HG03095 (cell line): ENCODE measurements at regions not wholly inside any gene's neighbourhood (a gene's known extent, or its start where the extent isn't known, plus 50 kb on each side); places are given as distances from the start of the nearest gene placed in this dataset.

Experiments used
- ATAC-seq: cut with Tn5 transposase; IDR thresholded peaks from one replicate; pipeline ENCODE4 v1.9.1; 2021; ENCODE audit warnings: moderate library complexity; ENCODE audit not compliant: unreplicated experiment

DNA sequence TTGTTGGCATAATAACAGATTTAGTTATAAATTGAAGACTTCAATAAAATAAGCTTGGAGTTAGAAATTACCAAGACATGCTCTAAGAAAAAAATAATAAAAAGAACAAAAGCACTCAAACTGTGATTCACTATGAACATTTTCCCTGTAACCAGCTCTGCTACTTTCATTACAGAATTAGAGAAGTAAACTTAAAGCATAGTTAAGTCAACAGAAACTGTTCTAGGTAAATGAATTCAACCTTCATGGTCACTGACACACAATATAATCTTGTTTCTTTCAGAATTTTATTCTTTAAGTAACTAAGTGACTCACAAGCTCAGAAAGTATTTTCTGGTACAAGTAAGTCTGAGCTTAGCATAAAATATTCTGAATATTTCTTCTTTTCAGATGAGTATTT, 136.3 kb downstream of the KLF5 start:
- no peak for ATAC-seq

DNA sequence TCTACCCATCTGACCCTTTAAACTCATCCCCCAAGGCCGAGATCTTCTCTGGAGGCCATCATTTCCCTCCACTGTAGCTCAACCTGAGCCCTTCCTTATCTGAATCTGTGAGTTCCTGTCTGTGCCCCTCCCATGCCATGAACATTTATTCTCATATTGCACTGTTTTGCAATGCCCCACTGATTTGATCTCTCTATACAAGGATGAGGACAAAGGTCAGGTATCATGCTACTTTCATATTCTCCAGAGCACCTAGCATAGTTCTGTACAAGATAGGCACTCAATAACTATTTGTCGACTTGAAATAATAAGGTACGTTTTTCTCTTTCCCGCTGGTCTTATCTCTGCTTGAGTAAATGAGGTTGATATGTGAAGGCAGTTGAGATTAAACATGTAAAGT, 135.5 kb downstream of the KLF5 start:
- no peak for ATAC-seq

DNA sequence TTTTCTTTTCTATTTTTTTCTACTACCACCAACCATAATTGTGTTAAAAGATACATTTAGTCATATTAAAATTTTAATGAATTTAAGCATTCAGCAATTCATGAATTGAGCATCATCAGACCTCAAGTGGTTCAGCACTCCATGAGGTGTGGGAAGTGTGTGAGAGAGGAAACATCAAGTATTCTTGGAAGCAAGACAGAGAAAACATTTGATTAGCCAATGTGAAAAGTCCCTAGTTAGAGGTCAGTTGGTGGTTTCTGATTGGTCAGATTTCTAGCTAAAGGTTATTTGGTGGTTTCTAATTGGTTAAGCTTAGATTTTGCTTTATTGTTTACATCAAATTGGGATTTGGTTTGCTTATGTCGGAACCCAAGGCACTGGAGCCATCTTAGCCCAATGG, 134.7 kb downstream of the KLF5 start:
- no peak for ATAC-seq

- ATAC-seq: no peak
Observed at GRCh38 chr13:73190477-73190876, 131.7 kb downstream of the KLF5 start.

- no peak for ATAC-seq
Observed at GRCh38 chr13:73189776-73190175, 131.0 kb downstream of the KLF5 start.

DNA sequence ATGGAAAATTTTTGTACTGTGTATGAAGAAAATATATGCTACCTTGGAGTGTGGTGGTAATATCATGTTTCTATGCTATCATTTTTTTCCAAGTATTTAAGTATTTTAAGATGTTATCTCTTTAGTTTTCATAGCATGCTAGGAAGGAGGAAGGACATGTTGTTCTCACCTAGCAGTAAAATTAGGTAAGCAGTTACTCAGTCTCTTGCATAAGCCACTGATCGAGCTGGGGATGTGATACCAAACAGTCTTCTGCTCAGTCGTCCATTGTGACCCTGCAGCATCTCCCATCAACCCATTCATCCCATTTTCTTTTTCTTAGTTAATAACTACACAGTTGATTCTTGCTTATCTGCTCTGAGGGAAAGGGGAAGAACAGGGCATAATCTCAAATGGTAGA, 130.6 kb downstream of the KLF5 start:
- no peak for ATAC-seq

DNA sequence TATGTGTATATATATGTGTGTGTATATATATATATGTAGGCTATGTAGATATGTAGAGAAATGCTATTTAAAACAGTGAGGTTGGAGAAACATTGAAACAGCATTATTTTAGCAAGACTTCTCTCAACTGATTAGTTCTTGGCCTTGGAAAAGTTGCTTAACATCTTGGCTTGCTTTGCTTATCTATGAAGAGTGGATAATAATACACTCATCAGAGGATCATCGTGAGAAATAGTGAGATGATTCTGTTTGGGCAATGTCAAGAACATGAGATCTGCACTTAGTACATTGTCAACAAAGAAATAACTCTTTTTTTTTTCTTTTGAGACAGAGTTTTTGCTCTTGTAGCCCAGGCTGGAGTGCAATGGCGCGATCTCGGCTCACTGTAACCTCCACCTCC, 128.3 kb downstream of the KLF5 start:
- ATAC-seq: no peak

DNA sequence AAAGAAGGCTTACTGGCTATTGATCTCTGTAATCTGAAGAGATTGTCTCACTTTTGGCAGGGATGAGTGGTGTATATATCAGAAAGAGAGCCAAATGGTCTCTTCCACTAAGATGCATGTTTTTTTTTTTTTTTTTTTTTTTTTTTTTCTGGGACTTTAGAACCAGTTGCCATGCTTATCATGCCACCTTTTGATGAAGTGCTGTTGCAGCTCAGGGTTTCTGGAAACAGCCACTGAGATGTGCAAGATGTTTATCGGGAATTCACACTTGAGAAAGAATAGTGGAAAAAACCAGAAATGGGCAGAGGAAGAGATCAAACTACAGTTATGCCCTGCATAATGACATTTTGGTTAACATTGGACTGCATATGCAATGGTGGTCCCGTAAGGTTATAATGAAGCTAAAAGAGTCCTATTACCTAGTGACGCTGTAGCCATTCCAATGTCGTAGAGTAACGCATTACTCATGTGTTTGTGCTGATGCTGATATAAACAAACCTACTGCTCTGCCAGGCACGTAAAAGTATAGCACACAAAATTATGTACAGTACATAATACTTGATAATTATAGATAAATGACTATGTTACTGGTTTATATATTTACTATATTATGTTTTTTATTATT, 121.0 kb downstream of the KLF5 start:
- ATAC-seq: no peak

DNA sequence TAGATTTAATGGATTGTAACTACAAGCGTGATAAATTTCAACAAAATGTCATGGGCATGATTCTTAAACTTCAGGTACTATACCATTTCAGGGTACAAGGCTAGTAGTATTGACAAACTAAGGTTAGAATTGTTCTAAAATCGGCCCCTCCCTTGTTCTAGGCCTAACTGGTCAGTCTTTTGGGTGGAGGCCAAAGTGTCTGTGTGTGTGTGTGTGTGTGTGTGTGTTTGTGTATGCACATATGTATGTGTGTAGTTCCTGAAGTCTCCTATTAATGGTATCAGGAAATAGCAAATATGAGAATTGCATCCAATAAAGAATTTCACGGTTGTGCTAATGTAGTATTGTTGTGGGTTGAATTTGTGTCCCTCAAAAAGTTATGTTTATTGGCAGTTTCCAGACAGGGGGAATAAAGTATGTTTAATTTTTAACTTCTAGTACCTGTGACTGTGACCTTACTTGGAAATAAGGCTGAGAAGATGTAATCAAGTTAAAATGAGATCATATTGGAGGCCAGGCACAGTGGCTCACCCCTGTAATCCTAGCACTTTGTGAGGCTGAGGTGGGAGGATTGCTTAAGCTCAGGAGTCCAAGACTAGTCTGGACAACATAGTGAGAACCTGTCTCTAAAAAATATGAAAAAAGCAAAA, 119.2 kb downstream of the KLF5 start:
- ATAC-seq: no peak

- no peak for ATAC-seq
Observed at GRCh38 chr13:73177017-73177416, 118.2 kb downstream of the KLF5 start.

DNA sequence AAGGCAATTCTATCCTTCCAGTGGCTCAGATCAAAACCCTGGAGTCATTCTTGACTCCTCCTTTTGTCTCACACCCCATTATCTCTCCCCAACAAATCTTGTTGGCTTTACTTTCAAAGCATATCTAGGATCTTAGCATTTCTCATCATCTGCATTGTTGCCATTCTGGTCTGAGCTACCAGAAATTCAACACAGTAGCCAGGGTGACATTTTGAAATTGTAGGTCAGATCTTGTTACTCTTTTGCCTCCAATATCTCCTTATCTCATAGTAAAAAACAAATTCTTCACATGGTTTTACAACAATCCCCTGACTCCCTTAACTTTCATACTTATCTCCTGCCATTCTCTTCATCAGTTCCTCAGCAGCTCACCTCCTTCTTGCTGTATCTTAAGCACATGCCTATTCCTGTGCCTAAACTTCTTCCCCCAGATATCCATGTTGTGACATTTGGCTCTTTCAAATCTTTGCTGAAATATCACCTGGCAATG, 115.8 kb downstream of the KLF5 start:
- no peak for ATAC-seq

DNA sequence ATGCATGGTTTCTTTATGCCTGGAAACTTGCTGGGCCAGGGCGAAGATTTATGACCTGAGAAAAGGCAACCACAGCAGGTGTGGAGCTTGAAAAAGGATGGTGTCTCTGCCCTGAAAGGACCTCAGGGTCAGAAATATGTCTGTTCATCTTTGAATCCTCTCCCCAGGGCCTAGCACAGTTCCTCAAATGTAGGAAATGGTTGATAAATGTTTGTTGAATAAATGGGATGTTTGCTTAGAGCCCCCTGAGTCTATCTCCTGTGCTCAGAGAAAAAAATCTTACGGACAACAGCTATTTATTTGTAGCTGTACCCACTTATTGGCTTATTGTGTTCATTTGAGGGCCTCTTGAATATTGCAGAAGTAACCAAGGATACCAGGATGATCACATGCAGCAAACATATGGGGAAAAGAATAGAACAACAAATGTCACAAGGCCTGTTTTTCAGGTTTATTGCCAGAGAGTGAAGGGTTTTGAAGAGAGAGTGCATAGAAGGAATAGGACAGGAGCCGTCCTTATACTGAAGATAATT, 114.5 kb downstream of the KLF5 start:
- ATAC-seq: no peak

GRCh38 chr13:73171926-73172325, 113.1 kb downstream of the KLF5 start:
- ATAC-seq: no peak

DNA sequence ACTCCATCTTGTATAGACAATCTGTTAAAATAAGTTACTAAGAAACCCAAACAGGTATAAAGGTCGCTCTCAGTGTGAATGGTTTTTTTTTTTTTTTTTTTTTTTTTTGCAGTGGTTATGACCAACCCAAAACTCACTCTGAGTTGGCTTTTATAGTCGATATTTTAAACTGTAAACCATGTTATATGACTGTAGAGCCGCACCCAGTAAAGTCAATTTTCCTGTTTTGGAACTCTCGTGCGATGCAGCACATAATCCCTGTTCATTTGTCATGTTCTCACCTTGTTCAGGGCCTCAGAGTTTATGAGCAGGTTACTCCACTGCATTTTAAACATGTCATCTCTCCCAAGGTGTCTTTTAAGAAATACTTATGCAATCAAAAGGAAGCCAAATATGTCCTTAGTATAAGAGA, 112.5 kb downstream of the KLF5 start:
- ATAC-seq: no peak

GRCh38 chr13:73169971-73170370, 111.2 kb downstream of the KLF5 start:
- no peak for ATAC-seq

DNA sequence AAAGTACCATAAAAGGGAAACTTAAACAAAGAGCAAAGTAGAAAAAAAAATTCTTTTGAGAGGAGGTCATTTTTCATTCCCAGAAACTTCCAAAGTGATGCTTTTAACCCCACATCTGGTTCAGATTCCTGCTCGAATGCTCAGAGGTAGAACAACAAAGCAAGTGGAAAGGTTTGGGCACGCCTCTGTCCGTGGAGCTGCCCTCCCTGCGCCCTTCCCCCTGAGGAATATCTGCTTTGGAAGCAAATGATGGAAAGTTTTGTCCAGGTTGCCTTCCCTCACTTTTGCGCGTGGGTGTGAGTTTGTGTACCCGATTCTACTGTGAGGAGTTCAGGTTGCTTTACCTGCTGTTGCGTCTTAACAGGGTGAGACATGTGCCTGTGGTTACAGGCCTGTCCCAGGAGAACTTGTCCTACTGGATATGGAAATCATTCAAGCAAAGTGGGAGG, 110.2 kb downstream of the KLF5 start:
- ATAC-seq: no peak

GRCh38 chr13:73168226-73168952, 109.6 kb downstream of the KLF5 start:
- no peak for ATAC-seq

DNA sequence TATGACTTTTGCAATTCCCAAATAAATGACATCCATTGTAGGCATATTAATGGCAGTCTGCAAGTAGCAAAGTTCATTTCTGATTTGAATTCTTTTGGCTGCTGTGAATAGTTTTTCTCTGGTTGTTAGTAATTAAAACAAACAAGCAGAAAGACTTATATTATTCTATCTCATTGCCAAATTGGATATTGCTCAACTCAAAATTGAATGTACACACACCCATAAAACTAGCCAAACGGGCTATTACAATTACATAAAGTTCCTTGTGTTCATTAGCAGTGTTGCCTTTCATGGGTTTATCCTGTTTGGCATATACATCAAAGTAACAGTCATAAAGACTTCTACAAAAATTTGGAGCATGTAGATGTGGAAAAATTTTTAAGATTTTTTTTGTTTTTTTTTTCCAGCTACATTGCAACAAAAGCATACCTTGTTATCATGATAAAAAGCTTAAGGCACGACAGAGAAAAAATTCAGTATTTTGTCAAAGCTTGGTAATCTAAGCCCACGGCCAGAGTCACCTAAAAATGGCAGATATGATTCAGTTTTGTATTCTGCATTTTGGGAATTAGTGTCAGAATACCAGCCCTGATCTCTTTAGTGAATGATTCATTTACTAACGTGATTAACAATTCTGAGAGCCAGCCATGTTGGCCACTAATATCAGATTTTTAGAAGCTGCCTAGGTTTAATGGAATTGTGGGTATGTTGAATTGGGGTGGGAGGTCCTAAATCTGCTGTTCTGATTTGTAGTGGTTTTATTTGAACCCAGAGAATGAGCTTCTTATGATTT, 108.4 kb downstream of the KLF5 start:
- no peak for ATAC-seq

- ATAC-seq: no peak
Observed at GRCh38 chr13:73166204-73166603, 107.4 kb downstream of the KLF5 start.

DNA sequence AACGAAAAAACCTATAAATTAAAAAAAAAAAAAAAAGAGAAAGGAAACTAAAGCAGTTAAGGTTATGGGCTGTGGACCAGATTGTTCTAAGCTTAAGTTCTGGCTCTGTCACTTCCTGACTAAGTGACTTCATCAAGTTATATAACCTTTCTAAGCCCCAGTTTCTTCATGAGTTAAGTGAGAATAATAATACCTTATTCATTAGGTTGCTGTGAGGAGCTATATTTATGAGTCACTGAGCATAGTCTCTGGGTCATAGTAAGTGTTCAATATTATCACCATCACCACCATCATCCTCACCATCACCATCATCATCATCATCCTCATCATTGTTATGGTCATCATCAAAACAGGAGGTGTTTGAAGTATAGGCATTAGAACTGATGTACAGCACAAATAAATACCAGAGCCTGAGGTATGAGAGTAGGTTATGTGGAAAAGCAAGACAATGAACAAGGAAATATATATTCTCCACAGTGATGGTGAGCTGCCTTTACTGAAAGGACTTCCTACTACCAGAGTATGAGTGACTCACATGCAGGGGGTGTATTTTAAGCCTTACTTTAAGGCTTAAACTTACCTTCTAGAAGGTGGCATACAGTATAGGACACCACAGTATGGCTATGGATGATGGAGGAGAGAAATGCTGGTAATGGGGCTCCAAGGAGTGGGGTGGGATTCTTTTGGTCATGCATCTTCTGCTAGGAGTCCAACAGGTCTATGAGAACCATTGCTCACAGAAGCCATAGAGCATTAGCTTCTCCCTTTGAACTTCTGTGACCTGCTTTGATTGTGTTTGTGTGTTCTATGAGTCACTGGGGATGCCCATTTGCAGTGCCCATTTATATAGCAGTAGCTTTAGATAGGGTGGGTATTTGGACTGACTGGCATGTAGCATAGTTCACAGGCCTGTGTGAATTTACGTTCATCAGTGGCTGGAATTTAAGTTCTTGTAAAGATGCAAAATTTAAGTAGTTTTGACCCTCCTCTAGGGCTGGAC, 104.4 kb downstream of the KLF5 start:
- no peak for ATAC-seq
